K562 (cell line): ENCODE measurements at regions not wholly inside any gene's neighbourhood (a gene's known extent, or its start where the extent isn't known, plus 50 kb on each side); places are given as distances from the start of the nearest gene placed in this dataset.

Experiments
- CTCF ChIP-seq, 3 experiments: IDR thresholded peaks in 2 of 3; conservative IDR thresholded peaks in 1 of 3; 2 replicates each; pipeline ENCODE4 v1.5.1; 2011 to 2012; ENCODE audit warnings: low read length in 3 of 3, mild to moderate bottlenecking in 3 of 3, control low read depth in 2 of 3, improper control_type of control experiment in 1 of 3, inconsistent platforms in 1 of 3, low read depth in 1 of 3, mixed read lengths in 1 of 3, moderate library complexity in 1 of 3; ENCODE audit not compliant: insufficient read depth in 2 of 3
- DNMT1 ChIP-seq: fragments of 450-650 bp; IDR thresholded peaks from 2 replicates; pipeline ENCODE4 v1.6.1; 2016; ENCODE audit warnings: antibody characterized with exemption, mild to moderate bottlenecking
- GTF2B ChIP-seq: IDR thresholded peaks from 2 replicates; pipeline ENCODE4 v1.6.1; 2011; ENCODE audit not compliant: insufficient read length; ENCODE audit errors: extremely low read depth
- POLR2AphosphoS5 ChIP-seq: IDR thresholded peaks from 2 replicates; pipeline ENCODE4 v1.6.1; 2011; ENCODE audit warnings: mild to moderate bottlenecking, low read depth, low read length, moderate library complexity; ENCODE audit not compliant: control insufficient read depth, insufficient read depth
- SRSF1 ChIP-seq: fragments of 200-400 bp; formaldehyde crosslinking; IDR thresholded peaks from 2 replicates; pipeline ENCODE4 v1.6.1; 2017; ENCODE audit warnings: mild to moderate bottlenecking, low read depth, low read length, moderate library complexity
- ZNF431 ChIP-seq: sonication (generic); formaldehyde crosslinking; IDR thresholded peaks from 2 replicates; pipeline ENCODE4 v1.8.0; 2022; ENCODE audit warnings: mild to moderate bottlenecking, missing genetic modification reagents

DNA sequence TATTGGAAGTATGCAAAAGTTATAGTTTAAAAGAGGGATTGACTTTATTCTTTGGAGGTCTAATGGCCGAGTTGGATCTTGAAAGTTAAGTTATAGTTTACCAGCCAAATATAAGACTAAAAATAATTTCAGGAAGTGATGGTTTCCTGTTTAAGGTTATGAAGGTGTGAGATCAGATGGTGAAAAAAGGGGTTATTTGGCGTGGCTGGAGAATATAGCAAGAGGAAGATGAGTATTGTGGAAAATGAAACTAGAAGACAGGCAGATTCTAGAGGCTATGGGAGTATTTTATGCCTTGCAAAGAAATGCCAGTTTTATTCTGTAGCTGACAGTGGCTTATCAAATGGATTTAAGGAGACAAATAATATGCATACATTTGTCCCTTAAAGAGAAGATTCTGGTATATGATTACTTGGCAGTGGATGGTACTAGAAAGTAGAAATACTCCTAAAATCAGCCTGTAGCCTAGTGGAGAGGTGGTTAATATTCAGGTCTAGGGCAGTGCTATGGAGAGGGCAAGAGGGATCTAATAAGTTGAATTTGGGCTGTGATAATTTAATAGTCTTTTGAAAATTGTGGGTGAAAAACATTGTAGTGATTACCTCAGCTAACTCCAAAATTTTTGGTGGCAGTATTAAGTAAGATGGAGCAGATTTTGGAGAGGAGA is 1091.8 kb upstream of the ATXN7L3B start:
- TF ChIP-seq DNMT1 (no peak), ZNF431 (CRISPR knock-in tag) (no peak), CTCF (IDR thresholded peaks at IDR 0.05 in 2 of 3, conservative IDR thresholded peaks at IDR 0.05 in 1 of 3; ENCODE audit: insufficient read depth in 2 of 3, low read depth in 1 of 3, low read length in 3 of 3) (no peak), SRSF1 (no peak), POLR2AphosphoS5 (no peak), GTF2B (no peak)
